ENCODE measurements at regions not wholly inside any gene's neighbourhood (a gene's known extent, or its start where the extent isn't known, plus 50 kb on each side); places are given as distances from the start of the nearest gene placed in this dataset.

- intact Hi-C loops (cut with micrococcal nuclease; ENCODE audit: unreplicated experiment): no loop called here
- CTCF ChIA-PET: no interaction called here
Observed at GRCh38 chr1:223008808-223009207, 134.2 kb downstream of the TLR5 start.

GRCh38 chr1:223009406-223009805, 133.6 kb downstream of the TLR5 start:
- no peaks in the 10 kb centered on the region for H3K27me3 ChIP-seq (replicated peaks; ENCODE audit: control insufficient read depth, insufficient read depth, low read length)

More at GRCh38 chr1:223008808-223009207, 134.2 kb downstream of the TLR5 start:
- no TSS peak for BruUV-seq (replicated peaks)
- H3K4me1 Mint-ChIP-seq (ENCODE audit: low read depth, unreplicated experiment): peaks cover 31% of the 10 kb centered on the region
- no peak overlapping the region for H3K4me3 Mint-ChIP-seq (ENCODE audit: unreplicated experiment)
- H3K36me3 Mint-ChIP-seq (ENCODE audit: insufficient read depth, unreplicated experiment): no peaks in the 10 kb centered on the region
- H3K36me3 ChIP-seq (ENCODE audit: control insufficient read depth, insufficient read depth, low read length): no peaks in the 10 kb centered on the region
- H3K9me3 Mint-ChIP-seq (ENCODE audit: unreplicated experiment): no peaks in the 10 kb centered on the region
- no peaks in the 10 kb centered on the region for H3K9me3 ChIP-seq
- TF ChIP-seq CTCF (IDR thresholded peaks at IDR 0.05; ENCODE audit: insufficient read depth in 1 of 2, low read depth in 1 of 2, low read length in 1 of 2, severe bottlenecking in 1 of 2, unreplicated experiment in 1 of 2): no peak
- DNase-seq: no peak
- peaks cover 19% of the 10 kb centered on the region for H3K4me1 ChIP-seq
- POLR2A ChIA-PET: no interaction called here
- no peak overlapping the region for H3K4me3 ChIP-seq (ENCODE audit: low read depth, low read length)
- H3K27ac Mint-ChIP-seq (ENCODE audit: unreplicated experiment): no peak overlapping the region
- H3K27me3 Mint-ChIP-seq (ENCODE audit: insufficient read depth, unreplicated experiment): no peaks in the 10 kb centered on the region
- no peaks in the 10 kb centered on the region for H3K27me3 ChIP-seq (replicated peaks; ENCODE audit: control insufficient read depth, insufficient read depth, low read length)

GRCh38 chr1:223010582-223011504, 132.2 kb downstream of the TLR5 start:
- BruUV-seq (replicated peaks): no TSS peak
- DNase-seq: no peak
- intact Hi-C loops (cut with micrococcal nuclease; ENCODE audit: unreplicated experiment): no loop called here
- Histone ChIP-seq H3K27me3 (replicated peaks; ENCODE audit: control insufficient read depth, insufficient read depth, low read length) (no peaks in the 10 kb centered on the region), H3K9me3 (no peaks in the 10 kb centered on the region), H3K4me1 (peaks cover 30% of the 10 kb centered on the region), H3K4me3 (ENCODE audit: low read depth, low read length) (no peak overlapping the region), H3K36me3 (ENCODE audit: control insufficient read depth, insufficient read depth, low read length) (no peaks in the 10 kb centered on the region)
- Mint-ChIP-seq H3K27ac (ENCODE audit: unreplicated experiment) (peak overlapping the region; percentile 84), H3K4me3 (ENCODE audit: unreplicated experiment) (peak overlapping the region; percentile 35), H3K27me3 (ENCODE audit: insufficient read depth, unreplicated experiment) (no peaks in the 10 kb centered on the region), H3K9me3 (ENCODE audit: unreplicated experiment) (no peaks in the 10 kb centered on the region), H3K4me1 (ENCODE audit: low read depth, unreplicated experiment) (peaks cover 31% of the 10 kb centered on the region), H3K36me3 (ENCODE audit: insufficient read depth, unreplicated experiment) (no peaks in the 10 kb centered on the region)
- POLR2A ChIA-PET: no interaction called here
- CTCF ChIA-PET: no interaction called here
- TF ChIP-seq CTCF (IDR thresholded peaks at IDR 0.05; ENCODE audit: insufficient read depth in 1 of 2, low read depth in 1 of 2, low read length in 1 of 2, severe bottlenecking in 1 of 2, unreplicated experiment in 1 of 2): no peak

More at GRCh38 chr1:223009406-223009805, 133.6 kb downstream of the TLR5 start:
- no peak for TF ChIP-seq CTCF (IDR thresholded peaks at IDR 0.05; ENCODE audit: insufficient read depth in 1 of 2, low read depth in 1 of 2, low read length in 1 of 2, severe bottlenecking in 1 of 2, unreplicated experiment in 1 of 2)
- ChIA-PET POLR2A (no interaction called here), CTCF (no interaction called here)
- Histone ChIP-seq H3K4me1 (peaks cover 25% of the 10 kb centered on the region), H3K9me3 (no peaks in the 10 kb centered on the region), H3K4me3 (ENCODE audit: low read depth, low read length) (no peak overlapping the region), H3K36me3 (ENCODE audit: control insufficient read depth, insufficient read depth, low read length) (no peaks in the 10 kb centered on the region)
- intact Hi-C loops (cut with micrococcal nuclease; ENCODE audit: unreplicated experiment): no loop called here
- no peaks in the 10 kb centered on the region for H3K36me3 Mint-ChIP-seq (ENCODE audit: insufficient read depth, unreplicated experiment)
- H3K4me3 Mint-ChIP-seq (ENCODE audit: unreplicated experiment): no peak overlapping the region
- no peak for DNase-seq
- no peak overlapping the region for H3K27ac Mint-ChIP-seq (ENCODE audit: unreplicated experiment)
- no peaks in the 10 kb centered on the region for H3K27me3 Mint-ChIP-seq (ENCODE audit: insufficient read depth, unreplicated experiment)
- peaks cover 37% of the 10 kb centered on the region for H3K4me1 Mint-ChIP-seq (ENCODE audit: low read depth, unreplicated experiment)
- H3K9me3 Mint-ChIP-seq (ENCODE audit: unreplicated experiment): no peaks in the 10 kb centered on the region
- no TSS peak for BruUV-seq (replicated peaks)

Measured in Caco-2 (cell line).